ENCODE measurements at regions not wholly inside any gene's neighbourhood (a gene's known extent, or its start where the extent isn't known, plus 50 kb on each side); places are given as distances from the start of the nearest gene placed in this dataset.

DNA sequence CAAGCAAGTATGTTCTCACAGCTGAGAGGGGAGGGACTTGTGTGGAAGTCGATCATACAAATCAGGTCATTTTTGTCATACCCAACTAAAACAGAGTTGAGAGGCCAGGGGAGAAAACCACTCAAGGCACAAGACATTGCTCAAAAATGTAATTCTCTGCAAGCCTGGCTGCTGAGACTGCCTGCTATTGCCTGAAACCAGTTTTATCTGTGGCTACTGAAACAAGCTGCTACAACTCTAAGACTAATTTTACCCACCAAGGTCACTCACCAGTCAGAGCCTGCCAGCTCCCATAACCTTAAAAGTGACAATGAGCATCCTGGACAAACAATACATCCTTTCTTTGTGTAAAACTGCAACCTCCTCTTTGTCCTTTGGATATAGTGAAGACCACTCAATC is 54.1 kb upstream of the CST7 start:
- Histone ChIP-seq H3K27ac (no peak overlapping the region), H3K4me3 (no peak overlapping the region), H3K4me1 (ENCODE audit: insufficient read depth) (no peaks in the 10 kb centered on the region), H3K36me3 (no peaks in the 10 kb centered on the region), H3K9me3 (peaks cover 0 to 8% of the 10 kb centered on the region in 2 donors), H3K27me3 (no peaks in the 10 kb centered on the region)
- intact Hi-C loops (cut with DNase I) = loop anchor here in 1 of 4 donors (10.0 kb wide), 1 partner anchor 100 kb away; no protein-coding TSS in a partner anchor
- no peak for DNase-seq
- TF ChIP-seq EP300 (IDR thresholded peaks at IDR 0.05) = no peak
- 75 to 89% (median 80%) methylated on average over 1 of the region's 1 CpG for WGBS, 3 donors

DNA sequence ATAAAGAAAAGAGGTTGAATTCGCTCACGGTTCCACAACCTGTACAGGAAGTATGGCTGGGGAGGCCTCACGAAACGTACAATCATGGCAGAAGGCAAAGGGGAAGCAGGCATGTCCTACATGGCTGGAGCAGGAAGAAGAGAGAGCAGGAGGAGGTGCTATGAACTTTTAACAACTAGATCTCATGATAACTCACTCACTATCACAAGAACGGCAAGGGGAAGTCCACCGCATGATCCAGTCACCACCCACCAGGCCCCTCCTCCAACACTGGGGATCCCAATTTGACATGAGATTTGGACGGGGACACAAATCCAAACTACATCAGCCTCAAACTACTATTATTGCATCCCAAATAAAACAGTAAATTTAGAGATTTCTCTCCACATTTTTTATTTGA is 53.6 kb upstream of the CST7 start:
- intact Hi-C loops (cut with DNase I) = loop anchor here in 1 of 4 donors (10.0 kb wide), 1 partner anchor 101 kb away; no protein-coding TSS in a partner anchor
- WGBS, 3 donors = 59 to 80% (median 73%) methylated on average over 7 of the region's 7 CpGs

GRCh38 chr20:24895898-24896658 is 53.0 kb upstream of the CST7 start:
- no peak for TF ChIP-seq POLR2A (IDR thresholded peaks at IDR 0.05)
- TF ChIP-seq, protein P1, sequence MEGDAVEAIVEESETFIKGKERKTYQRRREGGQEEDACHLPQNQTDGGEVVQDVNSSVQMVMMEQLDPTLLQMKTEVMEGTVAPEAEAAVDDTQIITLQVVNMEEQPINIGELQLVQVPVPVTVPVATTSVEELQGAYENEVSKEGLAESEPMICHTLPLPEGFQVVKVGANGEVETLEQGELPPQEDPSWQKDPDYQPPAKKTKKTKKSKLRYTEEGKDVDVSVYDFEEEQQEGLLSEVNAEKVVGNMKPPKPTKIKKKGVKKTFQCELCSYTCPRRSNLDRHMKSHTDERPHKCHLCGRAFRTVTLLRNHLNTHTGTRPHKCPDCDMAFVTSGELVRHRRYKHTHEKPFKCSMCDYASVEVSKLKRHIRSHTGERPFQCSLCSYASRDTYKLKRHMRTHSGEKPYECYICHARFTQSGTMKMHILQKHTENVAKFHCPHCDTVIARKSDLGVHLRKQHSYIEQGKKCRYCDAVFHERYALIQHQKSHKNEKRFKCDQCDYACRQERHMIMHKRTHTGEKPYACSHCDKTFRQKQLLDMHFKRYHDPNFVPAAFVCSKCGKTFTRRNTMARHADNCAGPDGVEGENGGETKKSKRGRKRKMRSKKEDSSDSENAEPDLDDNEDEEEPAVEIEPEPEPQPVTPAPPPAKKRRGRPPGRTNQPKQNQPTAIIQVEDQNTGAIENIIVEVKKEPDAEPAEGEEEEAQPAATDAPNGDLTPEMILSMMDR (IDR thresholded peaks at IDR 0.05) = no peak
- TF ChIP-seq EP300 (IDR thresholded peaks at IDR 0.05) = no peak
- intact Hi-C loops (cut with DNase I) = loop anchor here in 1 of 4 donors (10.0 kb wide), 1 partner anchor 101 kb away; no protein-coding TSS in a partner anchor
- Histone ChIP-seq H3K27ac (no peak overlapping the region), H3K4me3 (no peak overlapping the region), H3K36me3 (no peaks in the 10 kb centered on the region), H3K27me3 (no peaks in the 10 kb centered on the region), H3K4me1 (ENCODE audit: insufficient read depth) (no peaks in the 10 kb centered on the region), H3K9me3 (peaks cover 0 to 8% of the 10 kb centered on the region in 2 donors)
- 85 to 88% (median 87%) methylated on average over 10 of the region's 10 CpGs for WGBS, 3 donors
- no peak for DNase-seq

More for the DNA sequence above, 53.6 kb upstream of the CST7 start:
- Histone ChIP-seq H3K27me3 (no peaks in the 10 kb centered on the region), H3K4me1 (ENCODE audit: insufficient read depth) (no peaks in the 10 kb centered on the region), H3K4me3 (no peak overlapping the region), H3K27ac (no peak overlapping the region), H3K9me3 (peaks cover 0 to 8% of the 10 kb centered on the region in 2 donors), H3K36me3 (no peaks in the 10 kb centered on the region)
- TF ChIP-seq, protein P1 (IDR thresholded peaks at IDR 0.05) = no peak
- TF ChIP-seq POLR2A (IDR thresholded peaks at IDR 0.05) (no peak), EP300 (IDR thresholded peaks at IDR 0.05) (no peak)
- no peak for DNase-seq

GRCh38 chr20:24896984-24897383 is 52.1 kb upstream of the CST7 start:
- Histone ChIP-seq H3K4me3 (no peak overlapping the region), H3K27me3 (no peaks in the 10 kb centered on the region), H3K4me1 (ENCODE audit: insufficient read depth) (no peaks in the 10 kb centered on the region), H3K27ac (no peak overlapping the region), H3K9me3 (peaks cover 0 to 8% of the 10 kb centered on the region in 2 donors), H3K36me3 (no peaks in the 10 kb centered on the region)
- WGBS, 3 donors = 46 to 77% (median 61%) methylated on average over 5 of the region's 5 CpGs
- TF ChIP-seq POLR2A (IDR thresholded peaks at IDR 0.05) (no peak), EP300 (IDR thresholded peaks at IDR 0.05) (no peak)
- TF ChIP-seq, protein P1 (IDR thresholded peaks at IDR 0.05) = no peak
- intact Hi-C loops (cut with DNase I) = loop anchor here in 1 of 4 donors (10.0 kb wide), 1 partner anchor 102 kb away; no protein-coding TSS in a partner anchor
- DNase-seq = no peak

GRCh38 chr20:24897974-24898373 is 51.1 kb upstream of the CST7 start:
- TF ChIP-seq EP300 (IDR thresholded peaks at IDR 0.05) = no peak
- TF ChIP-seq POLR2A (IDR thresholded peaks at IDR 0.05) = no peak
- TF ChIP-seq, protein P1 (IDR thresholded peaks at IDR 0.05) = no peak
- no peak overlapping the region for H3K27ac ChIP-seq
- 59 to 86% (median 80%) methylated on average over 4 of the region's 4 CpGs for WGBS, 3 donors
- intact Hi-C loops (cut with DNase I) = loop anchor here in 1 of 4 donors (10.0 kb wide), 1 partner anchor 103 kb away; no protein-coding TSS in a partner anchor
- H3K27me3 ChIP-seq = no peaks in the 10 kb centered on the region
- H3K4me1 ChIP-seq (ENCODE audit: insufficient read depth) = no peaks in the 10 kb centered on the region
- no peak overlapping the region for H3K4me3 ChIP-seq
- H3K36me3 ChIP-seq = no peaks in the 10 kb centered on the region
- no peak for DNase-seq
- peaks cover 0 to 8% of the 10 kb centered on the region in 2 donors for H3K9me3 ChIP-seq

Measured in ovary (tissue), 7 donors.